ENCODE measurements at regions not wholly inside any gene's neighbourhood (a gene's known extent, or its start where the extent isn't known, plus 50 kb on each side); places are given as distances from the start of the nearest gene placed in this dataset.

DNA sequence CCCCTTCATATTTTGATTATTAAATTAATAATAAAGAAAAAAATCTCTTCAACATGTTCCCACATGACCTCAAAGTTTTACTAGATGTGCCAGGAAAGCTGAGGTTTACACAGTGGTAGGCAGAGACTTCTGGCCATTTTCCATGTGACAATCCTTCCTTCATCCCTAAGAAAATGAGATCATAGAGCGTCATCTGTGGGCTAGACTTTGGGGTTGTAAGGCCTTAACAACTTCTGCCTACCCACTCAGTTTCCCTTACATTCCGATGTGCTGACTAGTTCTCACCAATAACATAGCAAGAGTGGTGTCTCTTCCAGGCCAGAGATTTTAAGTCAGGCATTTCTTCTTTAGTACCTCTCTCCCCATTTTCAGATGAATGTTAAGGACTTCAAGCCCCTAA, 171.1 kb upstream of the PHF14 start:
- no peak for DNase-seq

DNA sequence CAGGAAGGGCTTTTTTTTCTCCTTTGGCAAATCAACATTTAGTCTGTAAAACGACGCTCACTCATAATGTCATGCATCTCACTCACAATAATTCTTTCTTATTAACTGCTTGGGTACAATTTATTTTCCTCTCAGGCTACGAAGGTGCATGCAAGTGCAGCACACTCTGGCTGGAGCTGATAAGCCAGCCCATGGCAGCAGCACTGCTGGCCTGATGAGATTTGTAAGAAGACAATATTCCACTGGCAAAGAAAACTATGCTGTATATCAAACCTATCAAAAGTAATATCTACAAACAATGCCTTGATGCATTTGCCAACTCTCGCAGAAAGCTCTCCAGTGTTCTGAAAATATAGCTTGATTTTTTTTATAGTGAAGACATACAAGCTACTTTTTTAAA, 170.0 kb upstream of the PHF14 start:
- DNase-seq = no peak

DNA sequence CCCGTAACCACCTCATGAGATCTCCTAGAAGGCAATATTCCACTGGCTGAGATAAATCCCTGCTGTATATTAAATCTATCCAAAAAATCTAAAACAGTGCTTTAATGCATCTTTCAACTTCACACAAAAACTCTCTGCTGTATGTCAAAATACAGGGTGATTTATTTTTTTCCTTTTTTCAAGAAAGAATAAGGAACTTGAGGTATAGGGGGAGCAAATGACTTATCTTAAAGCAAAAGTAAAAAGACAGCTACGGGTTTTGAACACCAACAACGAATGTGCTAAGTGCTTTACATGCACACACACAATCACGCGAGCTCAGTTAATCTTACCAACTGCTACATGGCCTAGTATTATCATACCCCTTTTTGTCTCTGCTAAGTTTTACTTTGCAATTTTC, 168.9 kb upstream of the PHF14 start:
- no peak for DNase-seq

DNA sequence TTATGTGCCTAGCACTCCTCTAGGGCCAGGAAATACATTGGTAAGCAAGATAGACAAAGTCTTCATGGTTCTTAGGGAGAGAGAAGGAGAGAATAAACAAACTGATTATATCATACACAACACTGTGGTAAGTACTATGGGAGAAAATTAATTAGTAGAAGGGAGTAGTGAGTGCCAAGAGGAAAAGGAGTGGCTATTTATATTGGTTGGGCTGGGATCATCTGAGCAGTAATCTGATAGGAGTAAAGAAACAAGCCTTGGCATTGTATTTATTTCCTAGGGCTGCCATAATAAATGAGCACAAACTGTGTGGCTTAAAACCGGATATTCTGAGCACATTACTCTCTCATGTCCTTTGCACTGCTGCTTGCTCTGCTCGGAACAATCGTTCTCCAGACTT, 158.1 kb upstream of the PHF14 start:
- no peak for DNase-seq

DNA sequence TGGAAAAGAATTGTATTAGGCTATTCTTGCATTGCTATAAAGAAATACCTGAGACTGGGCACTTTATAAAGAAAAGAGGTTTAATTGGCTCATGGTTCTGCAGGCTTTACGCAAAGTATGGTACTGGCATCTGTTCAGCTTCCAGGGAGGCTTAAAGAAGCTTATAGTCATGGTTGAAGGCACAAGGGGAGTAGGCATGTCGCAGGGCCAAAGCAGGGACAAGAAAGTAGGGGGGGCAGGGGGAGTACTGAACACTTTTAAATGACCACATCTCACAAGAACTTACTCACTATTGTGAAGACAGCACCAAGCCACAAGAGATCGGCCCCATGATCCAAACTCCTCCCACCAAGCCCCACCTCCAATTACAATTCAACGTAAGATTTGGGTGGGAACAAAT, 152.5 kb upstream of the PHF14 start:
- no peak for DNase-seq

DNA sequence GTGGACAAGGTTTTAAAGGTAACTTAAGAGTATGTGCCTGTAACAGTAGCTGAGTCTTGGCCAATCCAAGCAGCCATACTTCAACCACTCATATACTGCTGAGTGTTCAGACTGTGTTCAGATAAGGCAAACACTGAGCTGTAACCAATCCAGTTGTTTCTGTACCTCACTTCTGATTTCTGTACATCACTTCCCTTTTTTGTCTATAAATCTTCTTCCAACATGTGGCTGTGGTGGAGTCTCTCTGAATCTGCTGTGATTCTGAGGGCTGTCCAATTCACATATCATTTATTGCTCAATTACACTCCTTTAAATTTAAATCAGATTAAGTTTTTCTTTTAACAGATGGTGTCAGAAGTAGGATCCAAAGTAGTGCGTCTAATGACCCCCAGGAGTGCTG, 149.5 kb upstream of the PHF14 start:
- no peak for DNase-seq

DNA sequence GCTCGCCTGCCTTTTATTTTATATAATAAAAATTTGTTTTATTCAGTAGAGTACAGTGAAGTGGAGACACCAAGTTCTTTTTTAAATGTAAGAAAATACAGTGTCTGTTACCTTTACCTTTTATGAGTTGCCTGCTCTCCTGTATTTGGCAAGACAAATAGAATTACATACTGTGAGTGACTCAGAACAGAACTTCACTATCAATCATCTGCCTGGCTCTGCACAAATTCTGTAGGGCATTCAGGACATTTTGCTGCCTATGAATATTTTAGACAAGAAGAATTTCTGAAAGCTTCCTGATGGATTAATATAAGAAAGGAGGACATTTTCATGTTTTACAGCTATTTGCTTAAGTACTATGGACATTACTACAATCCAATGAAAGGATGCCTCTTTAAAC, 135.4 kb upstream of the PHF14 start:
- peak in 1 of 5 experiments; percentile 7 for DNase-seq

DNA sequence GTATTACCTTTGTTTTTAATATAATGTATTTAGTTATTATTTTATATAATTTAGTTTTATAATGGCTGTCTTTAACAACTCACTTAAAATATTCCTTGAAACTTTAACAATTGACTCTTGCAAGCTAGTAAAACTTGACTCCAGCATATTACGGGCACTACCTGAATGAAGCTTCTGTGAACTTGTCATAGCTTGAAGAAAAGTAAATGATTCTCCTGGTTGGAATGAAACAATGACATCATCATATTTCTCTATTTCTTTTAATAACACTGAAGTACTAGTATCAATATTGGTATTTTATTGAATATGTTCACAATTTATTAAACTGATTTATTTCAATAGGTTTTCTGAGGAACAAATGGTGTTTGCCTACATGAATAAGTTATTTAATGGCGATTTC, 128.4 kb upstream of the PHF14 start:
- DNase-seq = no peak

DNA sequence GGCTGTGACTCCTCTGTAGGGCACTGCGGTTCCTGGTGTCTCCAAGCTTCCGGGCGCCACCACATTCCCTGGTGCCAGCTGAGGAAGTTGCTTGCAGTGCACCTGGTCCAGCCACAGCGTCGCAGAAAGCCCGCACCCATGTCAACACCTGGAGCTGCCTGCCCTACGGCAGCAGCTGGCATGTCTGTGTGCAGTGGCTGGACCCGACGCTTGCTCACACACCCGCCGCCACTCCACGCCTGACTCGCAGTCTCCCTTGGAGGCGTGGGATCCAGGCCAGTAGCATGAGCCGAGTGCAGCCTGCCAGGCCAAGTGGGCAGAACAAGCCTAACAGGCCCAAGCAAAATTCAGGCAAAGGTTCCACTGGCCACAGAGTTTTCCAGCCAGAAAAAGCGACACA, 118.1 kb upstream of the PHF14 start:
- DNase-seq = no peak

DNA sequence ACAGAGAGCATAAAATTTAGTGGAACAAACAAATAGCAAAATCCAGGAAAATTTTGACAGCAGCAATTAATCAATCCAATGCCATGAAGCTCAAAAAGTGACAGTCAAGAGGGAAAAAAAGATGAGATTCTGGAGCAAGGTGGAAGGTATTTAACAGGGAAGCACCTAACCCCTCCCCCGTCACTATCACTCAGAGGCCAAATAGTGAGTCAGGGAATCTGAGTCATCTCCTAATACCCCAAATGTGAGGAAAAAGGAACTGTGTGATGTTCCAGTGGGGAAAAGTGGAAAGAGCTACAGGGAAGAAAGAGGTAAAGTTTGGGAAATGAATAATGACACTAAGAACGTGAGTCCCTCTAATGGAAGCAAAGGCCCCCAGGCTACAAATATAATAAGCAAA, 113.2 kb upstream of the PHF14 start:
- no peak for DNase-seq

DNA sequence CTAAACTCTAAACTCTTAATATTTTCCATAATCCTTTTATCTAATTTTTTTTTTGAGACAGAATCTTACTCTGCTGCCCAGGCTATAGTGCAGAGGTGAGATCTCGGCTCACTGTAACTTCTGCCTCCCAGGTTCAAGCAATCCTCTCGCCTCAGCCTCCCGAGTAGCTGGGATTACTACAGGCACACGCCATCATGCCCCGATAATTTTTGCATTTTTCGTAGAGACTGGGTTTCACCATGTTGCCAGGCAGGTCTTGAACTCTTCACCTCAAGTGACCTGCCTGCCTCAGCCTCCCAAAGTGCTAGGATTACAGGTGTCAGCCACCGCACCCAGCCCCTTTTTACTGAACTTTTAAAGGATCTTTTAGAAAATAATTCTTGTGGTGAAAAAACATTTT, 110.2 kb upstream of the PHF14 start:
- DNase-seq = no peak

DNA sequence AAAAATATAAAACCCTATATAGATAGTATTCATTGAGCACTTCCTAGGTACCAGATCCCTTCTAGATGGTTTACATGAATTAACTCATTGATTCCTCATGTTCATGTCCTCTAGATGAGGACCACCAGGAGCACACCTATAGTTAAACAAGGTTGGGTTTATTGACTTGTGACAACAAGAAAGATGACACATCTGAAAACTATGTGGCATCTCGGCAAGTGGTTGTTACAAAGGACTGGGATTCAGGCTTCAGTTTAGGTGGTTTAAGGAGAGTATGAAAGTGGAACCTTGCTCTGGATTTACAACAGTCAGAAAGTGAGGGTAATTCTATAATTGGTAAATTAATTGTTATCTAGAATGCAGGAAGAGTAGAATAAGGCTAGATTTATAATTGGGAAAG, 99.0 kb upstream of the PHF14 start:
- DNase-seq = no peak

DNA sequence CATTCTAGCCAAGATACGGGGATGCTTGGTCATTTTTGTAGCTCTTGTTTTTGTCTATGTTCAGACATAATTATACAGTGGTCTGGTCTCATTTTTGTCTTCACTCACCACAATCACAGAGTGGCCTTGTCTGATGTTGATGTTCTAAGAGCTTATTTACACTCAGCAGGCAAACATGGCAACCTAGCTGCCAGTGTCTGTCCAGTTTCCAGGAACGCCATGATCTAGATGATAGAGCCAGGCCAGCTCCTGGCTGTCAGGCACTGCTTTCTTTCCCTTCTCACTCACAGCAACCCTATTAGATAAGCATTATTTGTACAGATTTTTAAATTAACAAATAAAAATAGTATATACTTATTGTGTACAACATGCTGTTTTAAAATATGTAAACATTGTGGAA, 98.6 kb upstream of the PHF14 start:
- no peak for DNase-seq

DNA sequence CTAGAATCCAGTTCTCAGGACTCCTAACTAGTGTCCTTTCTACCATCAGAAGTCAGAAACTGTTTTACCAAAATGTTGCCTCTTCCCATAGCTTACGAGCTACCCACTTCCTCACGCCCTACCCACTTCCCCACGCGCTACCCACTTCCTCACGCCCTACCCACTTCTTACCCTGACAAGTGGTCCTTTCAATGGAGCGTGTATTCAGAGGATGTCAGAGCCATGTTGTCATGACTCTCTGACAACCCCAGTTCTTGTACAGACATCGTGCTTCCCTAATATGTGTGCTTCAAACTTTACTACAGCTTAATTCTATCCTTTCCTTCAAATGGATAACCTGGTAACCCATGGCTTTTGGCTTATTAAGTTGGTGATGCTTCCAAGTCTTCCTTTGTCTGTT, 84.8 kb upstream of the PHF14 start:
- peak in 2 of 5 experiments; percentile 12 to 50 for DNase-seq

DNA sequence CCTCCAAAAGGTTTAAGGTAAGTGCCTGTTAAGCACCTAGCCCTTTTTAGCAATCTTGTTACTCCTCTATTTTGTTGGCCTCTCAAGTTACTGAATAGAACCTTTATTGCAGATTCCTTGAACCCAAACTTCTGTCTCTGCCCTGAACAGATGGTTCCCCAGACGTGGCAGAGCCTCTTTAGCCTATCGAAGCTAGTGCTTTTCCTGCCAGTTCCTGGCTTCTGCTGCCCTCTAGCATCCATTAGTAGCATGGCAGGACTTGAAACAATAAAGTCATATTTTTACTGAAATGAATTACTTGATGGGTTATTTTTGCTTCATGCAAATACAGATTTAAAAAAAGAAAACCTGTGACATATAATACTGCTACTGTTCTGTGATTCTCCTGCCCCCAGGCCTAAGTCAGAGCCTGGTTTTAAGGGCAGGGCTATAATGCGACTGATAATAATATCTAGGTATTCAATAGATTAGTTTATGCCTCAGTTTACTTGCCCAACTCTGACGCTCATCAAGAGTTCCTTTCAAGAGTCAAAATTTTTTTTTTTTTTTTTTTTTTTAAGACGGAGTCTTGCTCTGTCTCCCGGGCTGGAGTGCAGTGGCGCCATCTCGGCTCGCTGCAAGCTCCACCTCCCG, 84.3 kb upstream of the PHF14 start:
- peak in 3 of 5 experiments; percentile 8 to 62 (median 13) for DNase-seq

DNA sequence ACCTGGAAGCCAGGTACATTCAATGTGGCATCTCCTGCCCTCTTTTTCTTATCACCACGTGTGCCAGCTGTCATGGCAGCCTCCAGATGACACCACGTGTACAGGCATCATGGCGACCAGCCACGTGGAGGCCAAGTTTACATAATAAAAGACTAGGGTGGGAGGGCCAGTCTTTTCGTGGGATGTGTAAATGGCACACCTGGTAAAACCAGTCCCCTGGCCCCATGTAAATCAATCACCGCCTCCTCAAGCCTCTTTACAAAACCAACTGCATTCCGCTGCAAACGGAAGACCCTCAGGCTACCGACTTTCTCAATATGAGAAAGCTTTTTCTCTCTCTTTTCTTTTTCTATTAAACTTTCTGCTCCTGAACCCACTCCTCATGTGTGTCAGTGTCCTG, 65.1 kb upstream of the PHF14 start:
- DNase-seq = no peak

DNA sequence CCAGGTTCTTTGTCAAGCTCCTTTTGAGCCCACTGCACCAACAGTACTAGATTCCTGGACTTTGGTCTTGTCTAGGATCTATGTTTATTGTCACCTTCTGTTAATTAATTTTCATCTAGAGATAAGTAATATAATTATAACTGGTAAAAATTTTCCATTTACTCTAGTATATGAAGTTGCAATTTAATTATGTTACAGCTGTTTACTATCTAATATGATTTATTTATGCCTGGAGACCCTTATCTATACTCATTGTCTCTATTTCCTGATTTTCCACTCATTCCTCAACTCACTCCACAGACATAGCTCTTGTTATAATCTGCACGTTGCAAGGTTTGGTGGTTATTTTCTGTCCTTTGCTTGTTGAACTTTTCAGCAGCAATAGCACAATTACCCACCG, 63.2 kb upstream of the PHF14 start:
- no peak for DNase-seq

DNA sequence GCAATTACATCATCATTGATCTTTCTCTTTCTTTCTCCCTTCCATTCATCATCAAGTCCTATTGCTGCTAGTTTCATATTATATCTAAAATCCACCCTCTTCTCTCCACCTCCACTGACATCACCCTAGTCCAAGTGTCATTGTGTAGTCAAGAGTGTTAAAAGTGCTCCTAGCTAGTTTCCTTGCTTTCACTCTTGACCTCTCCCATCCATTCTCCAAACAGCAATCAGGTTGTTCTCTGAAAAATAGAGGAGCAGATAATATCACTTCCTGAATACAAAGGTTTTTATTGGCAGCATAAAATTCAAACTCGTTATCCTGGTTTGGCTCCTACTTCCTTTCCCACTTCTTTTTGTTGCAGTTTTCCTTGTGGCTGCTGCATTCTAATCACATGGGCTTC, 61.6 kb upstream of the PHF14 start:
- DNase-seq = no peak

DNA sequence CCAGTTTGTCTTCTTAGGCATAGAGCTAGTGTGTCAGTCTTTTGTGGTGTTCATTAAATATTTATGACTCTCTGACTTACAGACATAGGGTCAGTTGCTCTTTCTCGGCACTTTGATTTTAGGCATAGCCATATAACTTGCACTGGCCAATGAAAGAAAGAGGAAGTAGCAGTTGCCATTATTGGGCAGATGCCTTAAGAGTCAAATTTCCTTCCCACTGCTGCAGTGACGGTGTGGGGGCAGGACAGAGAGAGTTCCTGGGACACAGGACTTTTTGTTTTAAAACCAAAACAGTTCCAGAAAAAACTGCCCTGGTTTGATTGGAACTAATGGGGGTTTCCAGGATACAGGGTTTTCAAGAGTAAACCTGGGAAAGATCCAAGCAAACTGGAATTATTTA, 60.2 kb upstream of the PHF14 start:
- DNase-seq = no peak

DNA sequence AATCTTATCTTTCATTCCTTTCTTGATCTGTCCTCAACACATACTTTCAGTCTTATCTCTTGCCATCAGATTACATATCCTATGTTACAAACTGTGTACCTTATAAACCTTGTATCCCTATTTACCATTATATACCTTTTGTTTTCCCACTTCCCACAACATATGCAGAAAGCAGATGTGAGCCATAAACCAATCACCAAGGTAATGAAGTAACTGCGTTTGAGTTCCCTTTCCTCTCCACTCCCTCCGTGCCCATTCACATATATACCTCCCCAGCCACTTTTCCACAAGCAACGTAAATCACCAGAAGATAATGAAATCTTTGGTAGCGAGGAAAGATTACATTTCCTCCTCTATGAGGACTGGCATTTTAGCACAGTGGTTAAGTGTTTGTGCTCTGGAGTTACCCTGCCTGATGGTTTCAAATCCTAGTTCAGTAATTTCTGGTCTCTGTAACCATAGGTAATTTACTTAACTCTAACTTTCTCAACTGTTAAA, 55.5 kb upstream of the PHF14 start:
- no peak for DNase-seq

DNA sequence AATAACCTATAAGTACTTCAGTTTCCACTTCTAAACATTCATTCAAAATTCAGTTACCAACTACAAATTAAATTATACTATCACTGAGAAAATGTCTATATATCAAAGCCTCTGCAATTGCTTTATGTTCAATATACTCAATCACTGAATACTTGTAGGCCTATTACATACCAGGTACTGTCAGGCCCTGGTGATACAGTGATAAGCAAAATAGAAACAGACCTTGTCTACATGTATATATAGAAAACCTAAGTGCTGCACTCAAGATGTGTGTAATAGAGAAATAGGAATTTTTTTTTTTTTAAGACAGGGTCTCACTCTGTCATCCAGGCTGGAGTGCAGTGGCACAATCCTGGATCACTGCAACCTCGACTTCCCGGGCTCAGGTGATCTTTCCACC, 53.7 kb upstream of the PHF14 start:
- no peak for DNase-seq
